Left lobe of liver (tissue), 2 donors: ENCODE measurements at regions not wholly inside any gene's neighbourhood (a gene's known extent, or its start where the extent isn't known, plus 50 kb on each side); places are given as distances from the start of the nearest gene placed in this dataset.
"Not testable (repeated sequence)": the region's sequence is repeated elsewhere in the genome, so short reads cannot be mapped to it uniquely, and the experiment has no call there.

ENCODE experiments used
- ATAC-seq: fragments of 200-7000 bp; cut with Tn5 transposase; one replicate; pipeline ENCODE4 v1.9.1; 2020; ENCODE audit warnings: mild to moderate bottlenecking, moderate library complexity
- DNase-seq: peaks from one replicate; pipeline ENCODE4 v3.0.0-alpha.2; 2020; ENCODE audit warnings: low spot score
- donor health status: DM: no; HTN: no; CAD: no; lungs with moderate emphysema.
- donor health status: DM: no; HTN: yes; CAD: no.

DNA sequence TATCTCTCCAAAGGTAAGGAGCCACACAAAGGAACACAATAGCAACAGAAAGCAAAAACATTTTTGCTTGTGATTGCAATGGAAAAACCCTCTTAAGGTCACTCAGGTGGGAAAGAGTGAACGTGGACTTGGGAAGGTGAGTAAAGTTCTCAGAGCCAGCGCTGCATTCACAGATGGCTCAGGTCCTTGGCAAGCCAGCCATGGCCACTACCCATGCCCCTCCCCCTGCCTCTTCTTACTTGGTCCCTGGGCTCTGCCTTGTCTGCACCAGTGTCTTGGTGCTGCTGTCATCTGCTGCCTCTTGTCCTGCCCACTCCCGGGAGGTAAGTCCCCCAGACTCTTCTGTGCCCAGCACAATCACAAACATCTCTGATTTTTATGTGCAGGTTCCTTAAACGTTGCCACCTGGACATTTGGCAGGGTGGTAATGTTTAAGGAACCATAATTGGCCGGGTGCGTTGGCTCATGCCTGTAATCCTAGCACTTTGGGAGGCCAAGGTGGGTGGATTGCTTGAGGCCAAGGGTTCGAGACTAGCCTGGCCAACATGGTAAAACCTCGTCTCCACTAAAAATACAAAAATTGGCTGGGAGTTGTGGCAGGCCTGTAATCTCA lies 74.6 kb downstream of the FEM1C start:
- DNase-seq (no peak), ATAC-seq (no peak)

DNA sequence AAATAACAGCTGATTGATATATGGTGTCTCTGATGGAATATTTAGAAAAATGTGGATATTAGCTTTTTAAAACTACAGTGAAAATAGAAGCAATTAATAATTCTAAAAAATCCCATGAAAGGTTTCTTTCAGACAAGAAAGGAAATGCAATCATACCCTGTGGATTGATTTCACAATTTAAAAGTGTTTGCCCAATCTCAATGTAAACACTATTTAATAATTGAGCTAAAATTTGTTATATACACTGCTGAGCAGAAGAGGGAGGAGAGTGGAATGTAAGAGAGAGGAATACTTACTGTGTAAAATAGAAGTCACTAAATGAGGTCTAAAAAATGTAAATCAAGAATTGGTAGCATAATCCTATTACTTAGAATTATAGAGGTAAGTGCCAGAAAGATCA lies 76.9 kb downstream of the FEM1C start:
- ATAC-seq (no peak), DNase-seq (no peak)

DNA sequence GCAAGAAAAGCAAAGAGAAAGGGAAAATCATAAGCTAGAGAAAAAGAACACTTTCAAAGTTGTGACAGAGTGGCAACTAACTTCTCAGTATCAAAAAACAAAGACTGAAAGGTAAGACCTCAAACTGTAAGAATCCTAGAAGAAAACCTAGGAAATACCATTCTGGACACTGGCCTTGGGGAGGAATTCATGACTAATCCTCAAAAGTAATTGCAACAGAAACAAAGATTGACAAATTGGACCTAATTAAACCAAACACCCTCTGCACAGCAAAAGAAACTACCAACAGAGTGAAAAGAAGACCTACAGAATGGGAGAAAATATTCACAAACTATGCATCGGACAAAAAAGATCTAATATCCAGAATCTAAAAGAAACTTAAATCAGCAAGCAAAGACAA lies 79.1 kb downstream of the FEM1C start:
- no peak for ATAC-seq
- DNase-seq, result no peak

DNA sequence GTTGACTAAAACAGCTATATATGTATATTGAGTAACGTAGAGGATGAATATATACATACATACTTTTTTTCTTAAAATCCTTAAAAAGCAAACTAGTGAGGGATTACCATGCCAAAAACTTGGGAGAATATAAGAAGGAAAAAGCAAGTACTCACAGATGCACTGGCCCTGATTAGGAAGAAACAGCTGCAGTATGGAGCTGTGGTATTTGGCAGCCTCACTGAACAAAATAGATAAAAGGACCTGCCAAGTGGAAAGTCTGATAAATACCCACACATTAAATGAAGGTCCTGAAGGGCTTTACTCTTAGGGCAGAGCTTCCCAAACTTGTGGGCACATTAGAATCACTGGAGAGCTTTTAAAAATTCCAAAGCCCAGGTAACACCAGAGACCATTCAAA lies 80.6 kb downstream of the FEM1C start:
- no peak for ATAC-seq
- no peak for DNase-seq

DNA sequence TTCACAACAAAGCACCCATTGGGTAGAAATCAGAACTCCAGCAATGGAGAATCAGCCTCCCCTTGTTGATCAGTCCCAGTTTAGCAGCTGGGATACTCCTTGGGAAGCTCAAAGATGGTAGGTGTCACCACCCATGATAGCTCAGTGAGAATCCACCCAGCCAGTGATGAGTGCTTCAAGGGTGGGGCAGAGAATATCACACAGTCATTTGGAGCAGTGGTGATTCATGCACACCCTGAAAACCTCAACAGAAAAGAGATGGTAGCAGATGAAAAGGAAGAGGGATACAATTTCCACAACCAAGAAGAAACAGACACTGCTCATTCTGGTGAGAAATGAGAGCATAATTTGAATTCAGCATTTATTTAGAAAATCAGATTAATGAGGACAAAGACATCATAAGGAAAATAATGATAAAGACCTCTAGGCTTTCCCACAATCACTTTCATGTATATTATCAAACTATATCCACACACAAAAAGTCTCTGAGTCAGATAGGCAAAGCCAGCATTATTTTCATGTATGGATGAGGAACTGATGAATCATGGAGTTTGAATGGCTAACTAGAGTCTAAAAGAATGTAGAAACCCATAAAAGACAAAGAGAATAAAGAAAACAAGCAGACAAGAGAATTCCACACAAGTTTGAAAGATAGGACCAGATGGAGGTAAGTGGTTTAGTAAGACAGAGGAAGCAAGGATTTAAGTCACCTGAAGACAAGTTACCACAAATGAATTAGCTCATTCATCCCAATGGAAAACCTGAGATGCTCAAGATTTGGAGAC lies 82.9 kb downstream of the FEM1C start:
- DNase-seq, result no peak
- ATAC-seq, result no peak

DNA sequence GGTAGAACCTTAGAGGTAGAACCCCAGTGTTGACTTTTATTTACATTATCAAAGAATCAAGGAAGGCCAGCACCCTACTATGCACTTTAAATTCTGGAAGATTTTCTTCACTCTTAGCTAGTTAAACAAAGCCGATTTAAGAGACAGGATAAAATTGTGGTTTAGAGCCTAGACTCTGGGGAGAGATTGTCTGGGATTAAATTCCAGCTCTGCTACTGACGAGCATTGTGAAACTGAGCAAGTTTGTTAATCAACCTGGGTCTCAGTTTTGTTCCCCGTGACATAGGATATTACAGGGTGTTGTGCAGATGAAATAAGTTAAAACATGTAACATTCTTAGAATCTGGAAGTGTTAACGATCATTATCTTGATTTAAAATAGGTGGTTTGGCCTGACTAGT lies 83.5 kb downstream of the FEM1C start:
- no peak for DNase-seq
- ATAC-seq, result no peak

DNA sequence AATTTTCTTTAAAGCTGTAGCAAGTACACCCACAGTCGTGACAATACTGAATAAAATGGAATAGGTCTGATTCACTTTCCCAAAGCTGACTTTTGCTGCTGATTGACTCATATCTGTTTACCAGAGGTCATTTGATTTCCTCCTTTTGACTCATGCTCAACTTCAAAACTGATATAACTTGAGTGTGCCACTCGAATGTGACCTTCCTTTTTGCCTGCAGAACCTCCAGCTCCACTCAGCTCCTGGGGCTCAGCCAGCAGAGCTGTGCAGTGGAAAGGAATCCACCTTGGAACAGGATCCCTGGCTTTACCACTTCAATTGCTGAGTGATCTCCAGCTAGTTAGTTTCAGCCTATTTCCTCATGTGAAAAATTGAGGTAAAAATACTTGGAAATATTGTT lies 84.1 kb downstream of the FEM1C start:
- DNase-seq, result no peak
- peak; percentile 23 for ATAC-seq

DNA sequence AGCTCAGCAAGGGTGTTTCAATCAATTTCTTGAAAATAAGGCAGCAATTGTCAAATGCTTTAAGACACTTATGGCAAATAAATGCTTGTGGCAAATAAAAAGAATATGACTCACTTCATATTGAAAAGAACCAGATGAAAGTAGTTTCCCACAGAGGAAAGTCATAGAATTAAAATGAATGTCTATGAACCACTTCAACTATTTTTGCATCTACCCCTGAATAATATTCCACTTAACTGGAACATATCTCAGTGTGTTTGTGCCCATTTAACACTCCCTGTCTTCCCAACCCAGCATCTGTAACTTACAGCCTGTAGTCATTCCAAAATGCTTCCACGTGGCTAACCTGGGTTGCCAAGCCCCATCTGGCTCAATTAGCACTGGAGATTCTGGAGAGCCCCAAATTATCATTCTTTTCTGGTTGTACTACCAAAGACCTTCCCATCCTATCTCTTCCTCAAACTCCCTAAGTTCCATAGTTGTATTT lies 84.7 kb downstream of the FEM1C start:
- DNase-seq (no peak), ATAC-seq (no peak)

DNA sequence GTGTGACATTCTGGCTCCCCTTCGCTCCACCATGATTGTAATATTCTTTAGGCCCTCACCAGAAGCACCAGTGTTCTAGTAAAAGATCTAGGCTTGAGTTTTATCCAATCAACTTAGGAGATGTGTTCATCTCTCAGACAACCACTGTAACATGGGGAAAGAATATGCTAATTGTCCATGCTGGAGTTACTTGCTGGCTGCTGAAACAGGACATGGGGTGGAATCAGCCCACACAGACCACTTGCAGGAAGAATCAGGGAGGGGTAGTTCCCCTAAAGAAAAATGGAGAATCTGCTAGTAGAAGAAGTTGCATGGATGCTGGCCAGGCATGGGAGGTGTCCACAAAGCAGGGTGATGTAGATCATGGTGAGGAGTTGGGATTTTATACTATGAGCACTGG lies 86.2 kb downstream of the FEM1C start:
- ATAC-seq (no peak), DNase-seq (no peak)

DNA sequence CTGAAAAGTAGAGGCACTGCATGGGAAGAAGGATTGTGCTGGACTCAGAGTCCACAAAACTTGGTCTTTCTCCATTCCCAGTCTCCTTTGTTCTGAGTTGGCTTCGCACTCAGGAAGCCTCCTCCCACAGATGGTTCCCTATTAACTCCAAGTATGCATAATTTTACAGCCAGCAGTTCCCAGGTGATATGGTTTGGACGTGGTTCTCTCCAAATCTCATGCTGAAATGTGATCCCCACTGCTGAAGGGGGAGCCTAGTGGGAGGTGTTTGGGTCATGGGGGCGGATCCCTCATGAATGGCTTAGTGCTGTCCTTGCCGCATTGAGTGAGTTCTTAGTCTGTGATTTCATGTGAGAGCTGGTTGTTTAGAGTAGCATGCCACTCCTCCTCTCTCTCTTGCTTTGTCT lies 86.6 kb downstream of the FEM1C start:
- DNase-seq, result no peak

DNA sequence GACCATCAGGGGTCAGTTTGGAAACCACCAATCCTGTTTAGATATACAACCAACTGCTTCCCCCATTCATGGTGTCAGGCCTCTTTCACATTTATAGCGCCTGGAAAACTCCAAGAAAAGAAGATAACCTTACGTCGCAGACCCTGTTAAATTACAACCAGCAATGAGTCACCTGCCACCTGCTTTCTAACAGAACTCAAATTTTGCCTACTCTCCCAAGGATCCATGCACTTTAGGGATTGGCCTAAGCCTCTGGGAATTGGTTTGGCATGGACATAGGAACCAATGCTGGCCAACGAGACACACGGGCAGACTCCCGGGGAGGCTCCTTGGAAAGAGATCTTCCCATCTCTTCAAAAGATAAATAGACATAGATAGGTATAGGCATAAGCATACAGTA lies 87.0 kb downstream of the FEM1C start:
- no peak for DNase-seq
- ATAC-seq, result no peak

More for the DNA sequence above, 86.6 kb downstream of the FEM1C start:
- ATAC-seq, result no peak

DNA sequence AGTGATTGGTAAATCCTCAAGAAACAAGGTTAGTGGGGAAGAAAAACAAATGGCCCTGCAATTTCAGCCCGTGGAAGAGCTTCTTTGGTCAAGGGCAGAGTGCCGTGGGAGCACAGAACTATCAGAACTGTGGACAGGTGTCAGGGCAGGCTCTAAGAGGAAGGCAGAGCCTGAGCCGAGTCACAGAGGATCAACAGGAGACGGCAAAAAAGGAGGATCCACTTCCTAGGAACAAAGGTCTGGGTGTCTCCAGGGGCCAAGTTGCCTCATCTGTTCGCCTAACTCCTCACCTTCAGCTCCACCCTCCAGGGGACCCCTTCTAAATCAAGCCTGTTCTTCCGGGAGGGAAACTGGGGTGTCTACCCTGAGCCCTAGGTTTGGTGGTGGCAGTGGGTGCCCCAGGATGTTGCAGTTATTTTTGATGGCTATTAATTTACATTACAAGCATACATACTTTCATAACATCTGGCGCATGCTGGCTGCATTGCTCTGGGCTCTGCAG lies 88.0 kb downstream of the FEM1C start:
- ATAC-seq (no peak), DNase-seq (no peak)

DNA sequence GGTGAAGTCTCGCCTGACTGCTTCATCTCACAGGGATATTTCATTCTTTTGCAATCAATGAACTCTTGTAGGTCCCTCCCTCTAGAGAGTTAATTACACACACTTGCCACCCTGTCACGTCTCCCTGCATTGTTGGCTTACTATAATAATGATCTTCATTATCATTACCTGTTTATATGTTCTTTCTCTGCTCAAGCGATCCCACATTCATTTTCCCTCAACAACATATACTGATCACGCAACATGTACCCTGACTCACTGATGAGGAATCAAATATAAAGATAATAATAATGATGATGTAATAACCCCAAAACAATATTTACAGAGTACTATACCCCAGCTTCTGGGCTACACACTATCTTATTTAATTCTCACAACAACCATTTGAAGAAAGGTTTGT lies 88.5 kb downstream of the FEM1C start:
- ATAC-seq (no peak), DNase-seq (no peak)

DNA sequence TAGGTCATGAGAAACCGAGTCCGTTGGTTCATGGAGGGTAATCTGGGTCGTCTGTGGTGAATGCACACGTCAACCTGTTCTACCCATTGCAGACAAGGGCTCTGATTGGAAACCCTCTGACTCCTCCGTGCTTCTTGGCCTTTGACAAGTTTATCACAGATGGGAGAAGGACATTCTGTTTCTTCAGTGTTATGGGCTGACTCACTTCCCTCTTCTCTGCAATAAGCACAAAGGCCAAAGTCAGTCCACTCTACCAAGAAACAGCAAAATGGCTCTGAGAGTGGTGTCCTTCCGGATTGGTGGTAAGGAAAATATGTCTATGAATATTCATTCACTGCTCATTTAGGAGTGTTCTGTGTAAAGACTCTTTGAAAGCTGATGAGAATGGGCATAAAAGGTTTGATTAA lies 89.3 kb downstream of the FEM1C start:
- DNase-seq (no peak), ATAC-seq (peak; percentile 27)

DNA sequence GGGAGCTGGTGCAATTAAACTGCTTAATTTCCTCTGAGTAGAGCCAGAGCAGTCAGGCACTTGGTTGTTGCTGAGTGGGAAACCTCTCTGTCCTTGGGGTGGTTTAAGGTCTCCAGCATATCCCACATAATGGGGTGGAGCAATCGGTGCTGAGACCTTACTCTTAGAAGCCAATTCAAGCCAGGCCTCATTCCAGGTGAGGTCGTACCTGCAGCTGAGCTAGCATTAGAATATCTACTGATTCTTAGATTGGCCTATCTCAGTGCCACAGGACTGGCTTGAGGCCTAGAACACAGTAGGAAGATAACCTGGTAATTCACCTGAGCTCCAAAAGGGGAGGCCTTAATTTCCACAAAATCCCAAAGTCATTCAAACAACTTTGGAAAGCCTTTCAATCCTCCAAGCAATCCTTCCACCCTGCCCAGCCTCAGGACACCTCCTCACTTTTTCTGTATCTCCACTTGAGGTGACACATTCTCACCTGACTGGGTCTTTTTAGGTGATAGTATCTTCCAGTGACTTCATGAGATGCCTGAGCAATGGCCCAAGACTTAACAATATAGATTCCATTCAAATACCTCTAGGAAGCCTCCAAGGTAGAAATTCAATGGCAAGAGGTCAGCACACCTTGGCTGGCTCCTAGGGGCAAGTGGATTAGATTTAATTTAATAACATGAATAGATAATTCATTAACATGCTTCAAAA lies 91.0 kb downstream of the FEM1C start:
- no peak for ATAC-seq
- no peak for DNase-seq

DNA sequence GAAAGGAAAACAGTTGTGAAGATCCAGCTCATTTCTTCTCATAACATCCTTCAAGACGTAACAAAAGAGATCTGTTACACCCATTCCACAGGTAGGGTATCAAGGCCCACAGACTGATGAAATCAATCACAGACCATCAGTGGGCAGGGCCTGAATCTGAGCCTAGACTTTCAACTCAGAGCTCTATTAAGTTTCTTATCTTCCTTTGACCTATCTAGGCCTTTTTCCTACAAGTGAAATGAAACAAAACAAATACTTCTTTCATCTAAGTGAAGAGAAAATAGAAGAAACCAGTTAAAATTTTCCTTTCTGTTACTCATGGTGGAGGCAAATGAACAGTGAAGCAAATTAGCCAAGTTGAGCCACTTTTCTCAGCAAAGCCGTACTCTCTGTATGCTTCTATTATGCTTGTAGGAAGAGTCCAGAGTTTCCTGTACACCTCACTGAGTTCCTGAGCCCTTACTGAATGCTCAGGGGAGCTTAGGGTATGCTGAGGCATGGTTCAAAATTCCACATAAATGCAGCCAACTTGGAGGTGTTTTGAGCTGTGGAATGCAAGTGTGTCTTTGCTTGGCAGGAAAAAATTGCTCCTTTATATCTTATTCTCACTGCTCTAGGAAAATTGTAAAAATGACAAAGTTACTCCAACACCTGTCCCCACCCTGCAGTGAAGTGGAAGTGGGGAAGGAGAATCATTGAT lies 91.9 kb downstream of the FEM1C start:
- ATAC-seq (no peak), DNase-seq (no peak)

DNA sequence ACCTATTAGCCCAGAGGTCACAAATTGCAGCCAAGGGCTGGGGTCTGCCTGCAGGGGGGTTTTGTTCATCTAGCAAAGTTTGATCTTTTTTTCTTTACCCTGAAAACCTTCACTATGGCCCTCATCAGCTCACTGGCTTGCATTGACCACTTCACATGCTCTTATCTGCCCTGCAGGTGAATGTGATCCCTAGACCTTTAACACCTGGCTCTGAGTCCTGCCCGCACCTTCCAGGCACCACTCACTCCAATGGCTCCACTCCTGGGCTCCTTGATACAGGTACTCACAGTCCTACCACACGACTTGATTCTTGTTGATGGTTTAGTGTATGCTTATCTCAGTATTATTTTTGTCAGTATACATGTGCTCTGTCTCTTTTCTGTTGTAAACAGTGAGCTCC lies 92.5 kb downstream of the FEM1C start:
- DNase-seq, result no peak
- ATAC-seq, result no peak

DNA sequence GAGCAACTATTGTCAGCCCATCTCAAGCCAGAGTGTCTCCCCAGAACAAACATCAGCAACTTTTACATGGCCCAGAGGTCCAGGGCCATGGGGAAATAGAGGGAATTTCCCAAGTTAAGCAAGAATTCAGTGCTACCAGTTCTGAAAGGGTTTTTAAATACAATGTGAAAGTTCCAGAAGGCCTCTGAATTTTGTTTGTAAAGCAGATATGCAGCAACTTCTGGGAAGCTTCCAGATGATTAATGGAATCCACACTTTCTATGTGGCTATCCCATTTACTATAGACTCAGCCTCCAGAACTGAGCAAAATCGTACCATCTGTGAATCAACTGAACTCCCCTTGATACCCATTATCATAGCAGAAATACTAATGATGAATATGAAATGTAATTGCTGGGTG lies 93.8 kb downstream of the FEM1C start:
- peak; percentile 45 for ATAC-seq
- no peak for DNase-seq

DNA sequence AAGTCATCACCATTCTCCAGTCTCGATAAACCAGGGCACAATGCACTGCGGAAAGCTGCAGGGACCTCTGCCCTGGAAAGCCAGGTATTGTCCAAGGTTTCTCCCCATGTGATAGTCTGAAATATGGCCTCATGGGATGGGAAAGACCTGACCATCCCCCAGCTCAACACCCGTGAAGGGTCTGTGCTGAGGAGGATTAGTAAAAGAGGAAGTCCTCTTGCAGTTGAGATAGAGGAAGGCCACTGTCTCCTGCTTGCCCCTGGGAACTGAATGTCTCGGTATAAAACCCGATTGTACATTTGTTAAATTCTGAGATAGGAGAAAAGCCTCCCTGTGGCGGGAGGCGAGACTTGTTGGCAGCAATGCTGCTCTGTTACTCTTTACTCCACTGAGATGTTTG lies 95.9 kb downstream of the FEM1C start:
- ATAC-seq, DNase-seq: not testable (repeated sequence)

DNA sequence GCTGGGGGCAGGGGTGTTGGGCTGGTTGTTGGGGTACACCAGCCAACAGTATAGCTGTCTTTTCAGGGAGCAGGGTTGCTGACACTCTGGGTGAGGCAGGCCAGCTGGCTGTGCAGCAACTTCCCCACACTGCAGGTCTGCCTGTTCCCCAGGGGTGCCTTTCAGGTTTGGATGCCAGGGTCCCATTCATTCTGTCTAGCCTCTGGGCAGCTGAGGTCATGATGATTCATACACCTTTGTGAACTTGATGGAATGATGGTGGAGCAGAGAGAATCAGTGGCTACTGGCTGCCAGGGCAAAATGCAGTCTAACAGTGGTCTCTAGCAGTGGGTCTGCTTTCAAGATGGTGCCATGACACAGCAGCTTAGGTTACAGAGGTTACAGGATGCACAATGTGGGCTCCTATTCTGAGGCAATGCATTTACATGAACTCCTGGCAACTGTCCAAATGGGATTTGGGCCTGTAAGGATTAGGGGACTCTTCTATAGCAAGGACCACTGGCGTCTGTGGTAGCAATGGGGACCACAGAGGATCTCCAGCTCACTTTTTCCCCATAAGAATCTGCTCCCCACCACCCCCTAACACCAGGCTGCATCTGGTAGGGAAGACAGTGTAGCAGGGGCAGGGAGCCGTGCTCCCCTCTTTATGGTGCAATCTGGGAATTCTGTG lies 103.7 kb downstream of the FEM1C start:
- DNase-seq (no peak), ATAC-seq (no peak)

DNA sequence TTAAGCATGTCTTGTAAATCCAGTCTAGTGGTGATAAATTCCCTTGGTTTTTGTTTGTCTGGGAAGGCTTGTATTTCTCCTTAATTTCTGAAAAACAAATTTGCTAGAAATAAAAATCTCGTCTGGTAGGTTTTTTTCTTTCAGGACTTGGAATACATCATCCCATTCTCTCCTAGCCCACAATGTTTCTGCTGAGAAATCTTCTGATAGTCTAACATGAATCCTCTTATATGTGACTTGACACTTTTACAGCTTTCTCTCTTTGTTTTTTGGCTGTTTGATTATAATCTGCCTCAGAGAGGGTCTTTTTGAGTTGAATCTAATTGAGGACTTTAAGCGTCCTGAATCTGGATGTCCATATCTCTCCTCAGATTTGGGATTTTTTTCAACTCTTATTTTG lies 104.9 kb downstream of the FEM1C start:
- DNase-seq (no peak), ATAC-seq (no peak)
